HEK293 (cell line): ENCODE measurements at regions not wholly inside any gene's neighbourhood (a gene's known extent, or its start where the extent isn't known, plus 50 kb on each side); places are given as distances from the start of the nearest gene placed in this dataset.

Experiments used
- CTCF ChIP-seq: fragments of 450-650 bp; formaldehyde crosslinking; IDR thresholded peaks from 2 replicates; pipeline ENCODE4 v1.5.1; 2016; ENCODE audit warnings: missing biosample characterization, missing genetic modification characterization
- ELK4 ChIP-seq: IDR thresholded peaks from 2 replicates; pipeline ENCODE4 v1.6.1; 2011; ENCODE audit warnings: mild to moderate bottlenecking, low read depth, low read length, borderline replicate concordance
- GLI4 ChIP-seq: fragments of 450-650 bp; formaldehyde crosslinking; IDR thresholded peaks from 2 replicates; pipeline ENCODE4 v1.5.1; 2016; ENCODE audit warnings: missing biosample characterization, missing genetic modification characterization
- HOXA7 ChIP-seq: sonication (generic); formaldehyde crosslinking; IDR thresholded peaks from 2 replicates; pipeline ENCODE4 v1.8.1; 2022; ENCODE audit warnings: missing genetic modification reagents, borderline replicate concordance
- SP2 ChIP-seq: fragments of 450-650 bp; formaldehyde crosslinking; IDR thresholded peaks from 2 replicates; pipeline ENCODE4 v1.5.1; 2016; ENCODE audit warnings: missing biosample characterization, missing genetic modification characterization
- ZNF138 ChIP-seq: fragments of 450-650 bp; formaldehyde crosslinking; IDR thresholded peaks from 2 replicates; pipeline ENCODE4 v1.5.1; 2016; ENCODE audit warnings: missing biosample characterization, missing genetic modification characterization, borderline replicate concordance
- ZNF292 ChIP-seq: fragments of 450-650 bp; formaldehyde crosslinking; IDR thresholded peaks from 2 replicates; pipeline ENCODE4 v1.5.1; 2016; ENCODE audit warnings: low read depth, missing biosample characterization, missing genetic modification characterization, borderline replicate concordance
- ZNF473 ChIP-seq: fragments of 450-650 bp; formaldehyde crosslinking; IDR thresholded peaks from 2 replicates; pipeline ENCODE4 v1.5.1; 2017; ENCODE audit warnings: missing biosample characterization, missing genetic modification characterization
- ZNF530 ChIP-seq: fragments of 450-650 bp; formaldehyde crosslinking; IDR thresholded peaks from 2 replicates; pipeline ENCODE4 v1.5.1; 2016; ENCODE audit warnings: low read depth, missing biosample characterization, missing genetic modification characterization
- ZNF639 ChIP-seq: fragments of 450-650 bp; formaldehyde crosslinking; IDR thresholded peaks from 2 replicates; pipeline ENCODE4 v1.5.1; 2016; ENCODE audit warnings: missing biosample characterization, missing genetic modification characterization
- ZNF664 ChIP-seq: fragments of 450-650 bp; formaldehyde crosslinking; IDR thresholded peaks from 2 replicates; pipeline ENCODE4 v1.5.1; 2016; ENCODE audit warnings: missing biosample characterization, missing genetic modification characterization
- ZNF704 ChIP-seq: fragments of 450-650 bp; formaldehyde crosslinking; IDR thresholded peaks from 2 replicates; pipeline ENCODE4 v1.5.1; 2016; ENCODE audit warnings: missing biosample characterization, missing genetic modification characterization
- ZNF76 ChIP-seq: fragments of 450-650 bp; formaldehyde crosslinking; IDR thresholded peaks from 2 replicates; pipeline ENCODE4; 2016; ENCODE audit warnings: low read depth, missing biosample characterization, missing genetic modification characterization, borderline replicate concordance

GRCh38 chr11:121907379-121907778 lies 208.6 kb downstream of the BLID start:
- TF ChIP-seq CTCF (tag by site-specific recombination) (no peak), ZNF664 (tag by site-specific recombination) (no peak), HOXA7 (CRISPR knock-in tag) (no peak), ZNF473 (no peak), ZNF530 (tag by site-specific recombination) (no peak), ELK4 (no peak), ZNF639 (tag by site-specific recombination) (no peak), ZNF76 (no peak), GLI4 (no peak), ZNF138 (no peak), ZNF704 (no peak), SP2 (tag by site-specific recombination) (no peak), ZNF292 (tag by site-specific recombination) (no peak)
